Thyroid gland (tissue), 4 donors: ENCODE measurements at regions not wholly inside any gene's neighbourhood (a gene's known extent, or its start where the extent isn't known, plus 50 kb on each side); places are given as distances from the start of the nearest gene placed in this dataset.

ENCODE experiments used
- POLR2A ChIP-seq, 2 donors: fragments of 450-650 bp; IDR thresholded peaks; one replicate each; pipeline ENCODE4 v1.6.1; 2017; ENCODE audit warnings: antibody characterized with exemption in 2 of 2, mild to moderate bottlenecking in 2 of 2, moderate library complexity in 1 of 2
- TF ChIP-seq, protein P1 (sequence below), 6 experiments: fragments of 200-600 bp in 3 of 6; fragments of 450-650 bp in 3 of 6; sonication (generic) in 3 of 6; IDR thresholded peaks; one replicate each; pipeline ENCODE4 v1.5.1; 2016 to 2019; ENCODE audit warnings: antibody characterized with exemption in 6 of 6, mild to moderate bottlenecking in 2 of 6, inconsistent platforms in 1 of 6, moderate library complexity in 1 of 6

DNA sequence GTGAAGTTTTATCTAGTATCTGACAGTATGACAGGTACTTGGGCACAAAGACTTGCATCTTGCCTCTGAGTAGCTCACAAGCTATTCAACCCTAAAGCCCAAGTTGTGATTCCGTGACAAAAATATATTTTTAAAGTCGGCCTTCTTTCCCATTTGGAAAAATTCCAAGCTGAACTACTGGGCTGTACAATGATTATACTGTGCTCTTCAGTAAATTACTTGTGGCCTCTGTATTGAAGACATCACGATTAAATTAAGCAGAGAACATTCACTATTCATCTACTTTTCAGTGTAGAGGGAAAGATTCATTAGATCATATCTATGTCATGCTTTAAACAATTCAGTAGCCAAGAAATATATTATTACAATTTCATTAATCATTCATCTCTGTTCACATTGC is 282.2 kb downstream of the CDH2 start:
- TF ChIP-seq, protein P1, sequence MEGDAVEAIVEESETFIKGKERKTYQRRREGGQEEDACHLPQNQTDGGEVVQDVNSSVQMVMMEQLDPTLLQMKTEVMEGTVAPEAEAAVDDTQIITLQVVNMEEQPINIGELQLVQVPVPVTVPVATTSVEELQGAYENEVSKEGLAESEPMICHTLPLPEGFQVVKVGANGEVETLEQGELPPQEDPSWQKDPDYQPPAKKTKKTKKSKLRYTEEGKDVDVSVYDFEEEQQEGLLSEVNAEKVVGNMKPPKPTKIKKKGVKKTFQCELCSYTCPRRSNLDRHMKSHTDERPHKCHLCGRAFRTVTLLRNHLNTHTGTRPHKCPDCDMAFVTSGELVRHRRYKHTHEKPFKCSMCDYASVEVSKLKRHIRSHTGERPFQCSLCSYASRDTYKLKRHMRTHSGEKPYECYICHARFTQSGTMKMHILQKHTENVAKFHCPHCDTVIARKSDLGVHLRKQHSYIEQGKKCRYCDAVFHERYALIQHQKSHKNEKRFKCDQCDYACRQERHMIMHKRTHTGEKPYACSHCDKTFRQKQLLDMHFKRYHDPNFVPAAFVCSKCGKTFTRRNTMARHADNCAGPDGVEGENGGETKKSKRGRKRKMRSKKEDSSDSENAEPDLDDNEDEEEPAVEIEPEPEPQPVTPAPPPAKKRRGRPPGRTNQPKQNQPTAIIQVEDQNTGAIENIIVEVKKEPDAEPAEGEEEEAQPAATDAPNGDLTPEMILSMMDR (IDR thresholded peaks at IDR 0.05), result no peak
- no peak for TF ChIP-seq POLR2A (IDR thresholded peaks at IDR 0.05)
